IMR-90 (cell line): ENCODE measurements at regions not wholly inside any gene's neighbourhood (a gene's known extent, or its start where the extent isn't known, plus 50 kb on each side); places are given as distances from the start of the nearest gene placed in this dataset.

Source experiments
- ATAC-seq: fragments of 200-7000 bp; cut with Tn5 transposase; 2 replicates; pipeline ENCODE4 v1.9.1; 2020; ENCODE audit warnings: low read depth, mild to moderate bottlenecking, moderate library complexity
- BruUV-seq: library from RNA; stranded (reverse); fragments of 400-500 nt; replicated peaks from 2 replicates; lab custom pipeline; 2021; lab: Mats Ljungman, UMichigan
- CTCF ChIA-PET: fragments of 300-600 bp; formaldehyde crosslinking; extraction: SDS; loops from one replicate; lab custom pipeline; 2021; ENCODE audit warnings: antibody characterized with exemption; lab: Yijun Ruan, JAX
- POLR2A ChIA-PET: fragments of 300-600 bp; sonication (Branson Sonifier 250); formaldehyde crosslinking; loops from one replicate; lab custom pipeline; 2022; ENCODE audit warnings: antibody characterized with exemption; ENCODE audit not compliant: unreplicated experiment; lab: Charles Lee
- DNase-seq: peaks from one replicate; pipeline ENCODE4 v3.0.0; 2013
- H2AFZ ChIP-seq: replicated peaks from 2 replicates; pipeline ENCODE3; 2013; ENCODE audit warnings: low read length, mild to moderate bottlenecking; ENCODE audit not compliant: poor library complexity
- H2AK5ac ChIP-seq: 2 replicates; pipeline ENCODE4 v1.6.1; 2013; ENCODE audit warnings: low read depth, low read length, inconsistent platforms
- H2AK9ac ChIP-seq: replicated peaks from 2 replicates; pipeline ENCODE3; 2013; ENCODE audit warnings: mild to moderate bottlenecking, low read depth, low read length, moderate library complexity; ENCODE audit not compliant: poor library complexity
- H2BK120ac ChIP-seq: 2 replicates; pipeline ENCODE4 v1.6.1; 2013; ENCODE audit warnings: low read depth, low read length, inconsistent platforms
- H2BK15ac ChIP-seq: 3 replicates; pipeline ENCODE4 v1.6.1; 2013; ENCODE audit warnings: low read depth, low read length, inconsistent platforms
- H2BK20ac ChIP-seq: 2 replicates; pipeline ENCODE4 v1.6.1; 2013; ENCODE audit warnings: low read depth, mild to moderate bottlenecking, inconsistent platforms, low read length, moderate library complexity
- H2BK5ac ChIP-seq: 2 replicates; pipeline ENCODE4 v1.6.1; 2013; ENCODE audit warnings: mild to moderate bottlenecking, low read depth, low read length, inconsistent platforms; ENCODE audit not compliant: poor library complexity, severe bottlenecking
- H3K14ac ChIP-seq: replicated peaks from 2 replicates; pipeline ENCODE4 v1.6.1; 2013; ENCODE audit warnings: low read depth, low read length, inconsistent platforms
- H3K18ac ChIP-seq: 2 replicates; pipeline ENCODE4 v1.6.1; 2013; ENCODE audit warnings: low read depth, low read length, control low read depth
- H3K23ac ChIP-seq: 2 replicates; pipeline ENCODE4 v1.6.1; 2013; ENCODE audit warnings: low read depth, low read length, inconsistent platforms
- H3K27ac ChIP-seq: 2 replicates; pipeline ENCODE4 v1.5.1; 2013; ENCODE audit warnings: mild to moderate bottlenecking, control low read depth, low read length; ENCODE audit not compliant: insufficient read depth
- H3K27me3 ChIP-seq: 2 replicates; pipeline ENCODE4 v1.6.1; 2013; ENCODE audit warnings: low read length; ENCODE audit not compliant: control insufficient read depth, insufficient read depth
- H3K36me3 ChIP-seq: 2 replicates; pipeline ENCODE4 v1.6.1; 2013; ENCODE audit warnings: low read length, mixed read lengths; ENCODE audit not compliant: control insufficient read depth, insufficient read depth
- H3K4ac ChIP-seq: 2 replicates; pipeline ENCODE4 v1.6.1; 2013; ENCODE audit warnings: low read depth, low read length, inconsistent platforms
- H3K4me1 ChIP-seq: 2 replicates; pipeline ENCODE4 v1.6.1; 2013; ENCODE audit warnings: low read length, mixed read lengths; ENCODE audit not compliant: control insufficient read depth, insufficient read depth
- H3K4me2 ChIP-seq: 2 replicates; pipeline ENCODE4 v1.6.1; 2013; ENCODE audit warnings: low read depth, mild to moderate bottlenecking, control low read depth, low read length, moderate library complexity
- H3K4me3 ChIP-seq: 2 replicates; pipeline ENCODE4 v1.5.1; 2013; ENCODE audit warnings: low read depth, mild to moderate bottlenecking, control low read depth, low read length, moderate library complexity; ENCODE audit not compliant: insufficient read depth
- H3K56ac ChIP-seq: 2 replicates; pipeline ENCODE4 v1.6.1; 2013; ENCODE audit warnings: low read length, inconsistent platforms; ENCODE audit not compliant: insufficient read depth; ENCODE audit errors: extremely low read depth
- H3K79me1 ChIP-seq, 2 experiments: 2 replicates each; pipeline ENCODE4 v1.6.1; 2013; ENCODE audit warnings: low read length in 2 of 2, inconsistent platforms in 1 of 2, low read depth in 1 of 2
- H3K9ac ChIP-seq: 2 replicates; pipeline ENCODE4 v1.6.1; 2013; ENCODE audit warnings: low read depth, low read length, control low read depth
- H3K9me1 ChIP-seq: 2 replicates; pipeline ENCODE4 v1.6.1; 2013; ENCODE audit warnings: low read length, inconsistent platforms; ENCODE audit not compliant: insufficient read depth
- H3K9me3 ChIP-seq: 2 replicates; pipeline ENCODE4 v1.6.1; 2013; ENCODE audit warnings: low read length; ENCODE audit not compliant: control insufficient read depth, insufficient read depth
- H4K20me1 ChIP-seq: 2 replicates; pipeline ENCODE4 v1.6.1; 2013; ENCODE audit warnings: low read length, inconsistent platforms; ENCODE audit not compliant: insufficient read depth
- H4K5ac ChIP-seq: 2 replicates; pipeline ENCODE4 v1.6.1; 2013; ENCODE audit warnings: mild to moderate bottlenecking, low read depth, low read length, control low read depth
- H4K8ac ChIP-seq, 2 experiments: 2 replicates each; pipeline ENCODE4 v1.6.1; 2013; ENCODE audit warnings: low read depth in 2 of 2, low read length in 2 of 2, control low read depth in 1 of 2, inconsistent platforms in 1 of 2
- H4K91ac ChIP-seq: 2 replicates; pipeline ENCODE4 v1.6.1; 2013; ENCODE audit warnings: low read depth, low read length, inconsistent platforms; ENCODE audit not compliant: insufficient read depth
- POLR2A ChIP-seq: IDR thresholded peaks from 2 replicates; pipeline ENCODE4 v1.6.1; 2012; ENCODE audit warnings: mild to moderate bottlenecking, low read depth, low read length
- RAD21 ChIP-seq: IDR thresholded peaks from 2 replicates; pipeline ENCODE4 v1.6.1; 2012; ENCODE audit warnings: low read length, improper control_type of control experiment
- WGBS, 2 experiments: methylation state at CpG; one replicate each; pipeline versions ENCODE4 v1.1.5 to v1.1.7; 2013; ENCODE audit warnings: missing lambda C conversion rate in 2 of 2; ENCODE audit not compliant: insufficient read length in 1 of 2; ENCODE audit errors: extremely low coverage in 2 of 2; 5-methylcytosine and 5-hydroxymethylcytosine counted together
- dilution Hi-C: fragments of 300-500 bp; cut with HindIII; formaldehyde crosslinking; loops from one replicate; pipeline ENCODE4 v1.14.3; 2018; ENCODE audit warnings: low sequenced_read_pairs; ENCODE audit not compliant: unreplicated experiment
- in situ Hi-C: fragments of 300-500 bp; cut with MboI; formaldehyde crosslinking; loops from 3 replicates; pipeline ENCODE4 v1.14.3; 2019; ENCODE audit warnings: low sequenced_read_pairs, inconsistent platforms, mixed read lengths
- intact Hi-C: fragments of 100-400 bp; cut with micrococcal nuclease; formaldehyde crosslinking; loops from 2 replicates; pipeline ENCODE4 v1.10.0; 2022
- TF ChIP-seq, protein P1 (sequence below): conservative IDR thresholded peaks from 2 replicates; pipeline ENCODE4 v1.5.1; 2012; ENCODE audit warnings: mild to moderate bottlenecking, low read depth, low read length, improper control_type of control experiment

DNA sequence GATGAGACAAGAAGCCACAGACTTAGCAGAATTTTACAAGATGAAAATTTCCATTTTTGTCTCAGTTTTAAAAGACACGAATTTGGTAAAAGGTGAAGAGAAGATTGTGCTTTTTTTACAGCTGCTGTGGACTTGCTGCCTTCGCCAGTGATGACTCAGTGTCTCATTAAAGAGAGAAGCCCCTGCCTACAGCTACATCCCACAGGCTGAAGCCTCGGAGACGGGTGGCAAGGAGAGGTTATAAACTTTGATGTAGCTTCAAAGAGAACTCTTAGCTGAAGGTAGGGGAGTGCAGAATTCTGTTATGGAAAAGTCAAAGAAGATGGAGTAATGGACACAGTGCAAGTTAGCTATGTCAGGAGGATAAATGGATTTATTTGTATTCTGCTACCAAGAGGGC lies 683.4 kb upstream of the ARGLU1 start:
- dilution Hi-C loops = no loop called here
- in situ Hi-C loops = no loop called here
- no peak overlapping the region for H2AFZ ChIP-seq
- H2AK9ac ChIP-seq = no peak overlapping the region
- DNase-seq = peak; percentile 40
- H3K79me1 ChIP-seq = peaks cover 17 to 50% of the 10 kb centered on the region in 2 experiments
- H3K27me3 ChIP-seq = no peaks in the 10 kb centered on the region
- peak overlapping the region; percentile 78; the same call in 2 of the 3 replicates for H2BK15ac ChIP-seq
- H3K36me3 ChIP-seq = no peaks in the 10 kb centered on the region
- ChIA-PET POLR2A (no interaction called here), CTCF (no interaction called here)
- no peak overlapping the region; the same call in 1 of the 2 replicates for H3K9ac ChIP-seq
- peak overlapping the region; percentile 23 to 80 for H4K8ac ChIP-seq
- intact Hi-C loops = no loop called here
- peak overlapping the region; percentile 27; the same call in 1 of the 2 replicates for H3K4me2 ChIP-seq
- peak overlapping the region; percentile 62; the same call in 1 of the 2 replicates for H3K23ac ChIP-seq
- peak overlapping the region; percentile 72 for H2BK5ac ChIP-seq
- H3K27ac ChIP-seq = no peak overlapping the region; the same call in 1 of the 2 replicates
- peak overlapping the region; percentile 56 for H2BK120ac ChIP-seq
- no peak overlapping the region for H3K4me3 ChIP-seq
- no peaks in the 10 kb centered on the region for H3K9me3 ChIP-seq
- peak overlapping the region; percentile 19; the same call in 1 of the 2 replicates for H3K18ac ChIP-seq
- no TSS peak for BruUV-seq
- ATAC-seq = peak; percentile 48
- H2BK20ac ChIP-seq = peak overlapping the region; percentile 89
- TF ChIP-seq, protein P1, sequence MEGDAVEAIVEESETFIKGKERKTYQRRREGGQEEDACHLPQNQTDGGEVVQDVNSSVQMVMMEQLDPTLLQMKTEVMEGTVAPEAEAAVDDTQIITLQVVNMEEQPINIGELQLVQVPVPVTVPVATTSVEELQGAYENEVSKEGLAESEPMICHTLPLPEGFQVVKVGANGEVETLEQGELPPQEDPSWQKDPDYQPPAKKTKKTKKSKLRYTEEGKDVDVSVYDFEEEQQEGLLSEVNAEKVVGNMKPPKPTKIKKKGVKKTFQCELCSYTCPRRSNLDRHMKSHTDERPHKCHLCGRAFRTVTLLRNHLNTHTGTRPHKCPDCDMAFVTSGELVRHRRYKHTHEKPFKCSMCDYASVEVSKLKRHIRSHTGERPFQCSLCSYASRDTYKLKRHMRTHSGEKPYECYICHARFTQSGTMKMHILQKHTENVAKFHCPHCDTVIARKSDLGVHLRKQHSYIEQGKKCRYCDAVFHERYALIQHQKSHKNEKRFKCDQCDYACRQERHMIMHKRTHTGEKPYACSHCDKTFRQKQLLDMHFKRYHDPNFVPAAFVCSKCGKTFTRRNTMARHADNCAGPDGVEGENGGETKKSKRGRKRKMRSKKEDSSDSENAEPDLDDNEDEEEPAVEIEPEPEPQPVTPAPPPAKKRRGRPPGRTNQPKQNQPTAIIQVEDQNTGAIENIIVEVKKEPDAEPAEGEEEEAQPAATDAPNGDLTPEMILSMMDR = no peak
- TF ChIP-seq RAD21 = no peak
- no peak for TF ChIP-seq POLR2A
- H2AK5ac ChIP-seq = peak overlapping the region; percentile 48; the same call in 1 of the 2 replicates
- H3K4ac ChIP-seq = peak overlapping the region; percentile 7
- H3K14ac ChIP-seq = peak overlapping the region; percentile 91
- no peaks in the 10 kb centered on the region for H4K20me1 ChIP-seq
- peaks cover 18% of the 10 kb centered on the region for H3K9me1 ChIP-seq
- peak overlapping the region; percentile 48 for H4K91ac ChIP-seq
- 55% methylated on average over 2 of the region's 4 CpGs; no CpG with 5 or more reads in 1 of the 2 experiments for WGBS, 2 experiments
- H4K5ac ChIP-seq = peak overlapping the region; percentile 77; the same call in 1 of the 2 replicates
- H3K4me1 ChIP-seq = peaks cover 21% of the 10 kb centered on the region
- H3K56ac ChIP-seq = no peak overlapping the region
